Pancreas (tissue), 10 donors: ENCODE measurements at regions not wholly inside any gene's neighbourhood (a gene's known extent, or its start where the extent isn't known, plus 50 kb on each side); places are given as distances from the start of the nearest gene placed in this dataset.

Source experiments
- ATAC-seq, 4 donors: fragments of 200-7000 bp; cut with Tn5 transposase; one replicate each; pipeline versions ENCODE4 v1.8.0 to v1.9.1; 2020; ENCODE audit warnings: mild to moderate bottlenecking in 4 of 4, moderate library complexity in 4 of 4
- DNase-seq, 6 donors: peaks; one replicate each; pipeline ENCODE4 v3.0.0-alpha.2; 2020
- FAIRE-seq: peaks from 2 replicates; lab custom pipeline; 2012; peaks lifted over from hg19 to GRCh38; lab: Jason Lieb, UNC
- H3K27ac ChIP-seq, 4 donors: fragments of 200-600 bp; sonication (generic); 1 replicate in 3 of 4; 2 replicates in 1 of 4; pipeline versions ENCODE4 v1.5.0 to v1.8.0; 2020
- H3K27me3 ChIP-seq, 4 donors: fragments of 200-600 bp; one replicate each; pipeline ENCODE4 v1.8.0; 2021
- H3K36me3 ChIP-seq, 3 donors: fragments of 200-600 bp; sonication (generic) in 1 of 3; one replicate each; pipeline versions ENCODE4 v1.5.0 to v1.8.0; 2020 to 2021
- H3K4me1 ChIP-seq, 3 donors: fragments of 200-600 bp; one replicate each; pipeline ENCODE4 v1.8.0; 2021
- H3K4me3 ChIP-seq, 4 donors: fragments of 200-600 bp; sonication (generic) in 2 of 4; one replicate each; pipeline versions ENCODE4 v1.5.0 to v1.8.0; 2020 to 2021
- H3K9me3 ChIP-seq, 4 donors: fragments of 200-600 bp; one replicate each; pipeline ENCODE4 v1.8.0; 2021
- CTCF ChIP-seq, 4 donors: fragments of 200-600 bp; sonication (generic) in 3 of 4; IDR thresholded peaks; one replicate each; pipeline versions ENCODE4 v1.5.0 to v1.8.0; 2021; ENCODE audit warnings: antibody characterized with exemption in 4 of 4
- WGBS, 2 donors: extraction: QIAGEN DNeasy Blood & Tissue Kit; methylation state at CpG; one replicate each; pipeline ENCODE4 v1.1.7; 2013; 5-methylcytosine and 5-hydroxymethylcytosine counted together
- intact Hi-C, 3 donors: fragments of 100-400 bp; cut with DNase I; formaldehyde crosslinking; loops; one replicate each; pipeline versions ENCODE4 v1.11.1 to v1.14.2; 2022
- donor health status: healthy with polysubstance abuse.
- donor health status: DM: no; HTN: no; CAD: no; lungs with moderate emphysema.
- donor health status: DM: no; HTN: no; CAD: no.
- donor health status: control.
- donor health status: control.
- donor health status: Bipolar disorder and iron deficiency.
- donor health status: DM: yes; HTN: yes; CAD: no.
- donor health status: DM: no; HTN: no; CAD: no.
- donor health status: DM: no; HTN: no; CAD: no.
- donor health status: DM: yes; HTN: yes; CAD: no.

GRCh38 chr6:23096876-23097275 is 527.5 kb downstream of the HDGFL1 start:
- H3K36me3 ChIP-seq, result no peaks in the 10 kb centered on the region
- ATAC-seq (no peak), FAIRE-seq (no peak), DNase-seq (no peak)
- WGBS, 2 donors, result 54 to 78% methylated on average over 1 of the region's 1 CpG
- H3K4me3 ChIP-seq, result no peak overlapping the region
- no peaks in the 10 kb centered on the region for H3K27me3 ChIP-seq
- no peaks in the 10 kb centered on the region for H3K4me1 ChIP-seq
- H3K27ac ChIP-seq, result no peak overlapping the region
- intact Hi-C loops, result no loop called here
- H3K9me3 ChIP-seq, result no peaks in the 10 kb centered on the region
- no peak for TF ChIP-seq CTCF (IDR thresholded peaks at IDR 0.05)

- ATAC-seq (no peak), FAIRE-seq (no peak), DNase-seq (no peak)
- Histone ChIP-seq H3K4me1 (no peaks in the 10 kb centered on the region), H3K9me3 (no peaks in the 10 kb centered on the region), H3K27me3 (no peaks in the 10 kb centered on the region), H3K27ac (no peak overlapping the region), H3K36me3 (no peaks in the 10 kb centered on the region), H3K4me3 (no peak overlapping the region)
- 31 to 42% methylated on average over 2 of the region's 2 CpGs for WGBS, 2 donors
- intact Hi-C loops, result no loop called here
- no peak for TF ChIP-seq CTCF (IDR thresholded peaks at IDR 0.05)
Measured at GRCh38 chr6:23097566-23097965, 528.2 kb downstream of the HDGFL1 start.

- H3K9me3 ChIP-seq, result no peaks in the 10 kb centered on the region
- no peaks in the 10 kb centered on the region for H3K27me3 ChIP-seq
- no peak for ATAC-seq
- intact Hi-C loops, result no loop called here
- no peaks in the 10 kb centered on the region for H3K4me1 ChIP-seq
- H3K36me3 ChIP-seq, result no peaks in the 10 kb centered on the region
- no peak for DNase-seq
- no peak for TF ChIP-seq CTCF (IDR thresholded peaks at IDR 0.05)
- H3K27ac ChIP-seq, result no peak overlapping the region
- no peak overlapping the region for H3K4me3 ChIP-seq
- WGBS, 2 donors, result 44 to 69% methylated on average over 2 of the region's 2 CpGs
- no peak for FAIRE-seq
Measured at GRCh38 chr6:23106951-23107350, 537.6 kb downstream of the HDGFL1 start.

GRCh38 chr6:23111984-23112383 is 542.6 kb downstream of the HDGFL1 start:
- Histone ChIP-seq H3K9me3 (no peaks in the 10 kb centered on the region), H3K27ac (no peak overlapping the region), H3K27me3 (no peaks in the 10 kb centered on the region), H3K36me3 (no peaks in the 10 kb centered on the region), H3K4me1 (no peaks in the 10 kb centered on the region), H3K4me3 (no peak overlapping the region)
- FAIRE-seq (no peak), ATAC-seq (no peak), DNase-seq (no peak)
- intact Hi-C loops, result no loop called here
- TF ChIP-seq CTCF (IDR thresholded peaks at IDR 0.05), result no peak
- WGBS, 2 donors, result 61% methylated on average over 1 of the region's 1 CpG

- Histone ChIP-seq H3K36me3 (no peaks in the 10 kb centered on the region), H3K9me3 (no peaks in the 10 kb centered on the region), H3K4me3 (no peak overlapping the region), H3K27ac (no peak overlapping the region), H3K27me3 (no peaks in the 10 kb centered on the region), H3K4me1 (no peaks in the 10 kb centered on the region)
- WGBS, 2 donors, result 44 to 53% methylated on average over 6 of the region's 6 CpGs
- FAIRE-seq, result no peak
- intact Hi-C loops, result no loop called here
- DNase-seq, result no peak
- no peak for TF ChIP-seq CTCF (IDR thresholded peaks at IDR 0.05)
- no peak for ATAC-seq
Measured at GRCh38 chr6:23114812-23115504, 545.6 kb downstream of the HDGFL1 start.
